ENCODE measurements at regions not wholly inside any gene's neighbourhood (a gene's known extent, or its start where the extent isn't known, plus 50 kb on each side); places are given as distances from the start of the nearest gene placed in this dataset.
"Not testable (repeated sequence)": the region's sequence is repeated elsewhere in the genome, so short reads cannot be mapped to it uniquely, and the experiment has no call there.

GRCh38 chr1:194858811-194859480 lies 1672.5 kb upstream of the B3GALT2 start:
- DNase-seq = not testable (repeated sequence)

GRCh38 chr1:194857413-194857812 lies 1671.0 kb upstream of the B3GALT2 start:
- DNase-seq = no peak

- DNase-seq = no peak
Observed at GRCh38 chr1:194848846-194849245, 1662.4 kb upstream of the B3GALT2 start.

GRCh38 chr1:194846488-194846887 lies 1660.1 kb upstream of the B3GALT2 start:
- DNase-seq = no peak

- DNase-seq = no peak
Observed at GRCh38 chr1:194843077-194843476, 1656.7 kb upstream of the B3GALT2 start.

GRCh38 chr1:194833111-194833510 lies 1646.7 kb upstream of the B3GALT2 start:
- DNase-seq = no peak

- not testable (repeated sequence) for DNase-seq
Observed at GRCh38 chr1:194831595-194831994, 1645.2 kb upstream of the B3GALT2 start.

GRCh38 chr1:194830387-194830786 lies 1644.0 kb upstream of the B3GALT2 start:
- DNase-seq = no peak

GRCh38 chr1:194829492-194829891 lies 1643.1 kb upstream of the B3GALT2 start:
- no peak for DNase-seq

- no peak for DNase-seq
Observed at GRCh38 chr1:194825382-194825781, 1639.0 kb upstream of the B3GALT2 start.

- DNase-seq = no peak
Observed at GRCh38 chr1:194821091-194821490, 1634.7 kb upstream of the B3GALT2 start.

- DNase-seq = no peak
Observed at GRCh38 chr1:194818674-194819073, 1632.3 kb upstream of the B3GALT2 start.

GRCh38 chr1:194816859-194817258 lies 1630.4 kb upstream of the B3GALT2 start:
- DNase-seq = no peak

GRCh38 chr1:194813096-194813495 lies 1626.7 kb upstream of the B3GALT2 start:
- no peak for DNase-seq

GRCh38 chr1:194809665-194810064 lies 1623.3 kb upstream of the B3GALT2 start:
- DNase-seq = no peak

- no peak for DNase-seq
Observed at GRCh38 chr1:194809215-194809614, 1622.8 kb upstream of the B3GALT2 start.

- DNase-seq = no peak
Observed at GRCh38 chr1:194807530-194808220, 1621.3 kb upstream of the B3GALT2 start.

GRCh38 chr1:194802572-194802971 lies 1616.2 kb upstream of the B3GALT2 start:
- no peak for DNase-seq

- no peak for DNase-seq
Observed at GRCh38 chr1:194795917-194796593, 1609.6 kb upstream of the B3GALT2 start.

- no peak for DNase-seq
Observed at GRCh38 chr1:194787001-194787400, 1600.6 kb upstream of the B3GALT2 start.

GRCh38 chr1:194786027-194786426 lies 1599.6 kb upstream of the B3GALT2 start:
- DNase-seq = no peak

- no peak for DNase-seq
Observed at GRCh38 chr1:194776657-194777056, 1590.2 kb upstream of the B3GALT2 start.

GRCh38 chr1:194774535-194774934 lies 1588.1 kb upstream of the B3GALT2 start:
- DNase-seq = no peak
